Amniotic epithelial cell (primary cell): ENCODE measurements at regions not wholly inside any gene's neighbourhood (a gene's known extent, or its start where the extent isn't known, plus 50 kb on each side); places are given as distances from the start of the nearest gene placed in this dataset.
"Not testable (repeated sequence)": the region's sequence is repeated elsewhere in the genome, so short reads cannot be mapped to it uniquely, and the experiment has no call there.

Experiments
- DNase-seq: peaks from one replicate; pipeline ENCODE4 v3.0.0-alpha.2; 2010; ENCODE audit warnings: low read depth

DNA sequence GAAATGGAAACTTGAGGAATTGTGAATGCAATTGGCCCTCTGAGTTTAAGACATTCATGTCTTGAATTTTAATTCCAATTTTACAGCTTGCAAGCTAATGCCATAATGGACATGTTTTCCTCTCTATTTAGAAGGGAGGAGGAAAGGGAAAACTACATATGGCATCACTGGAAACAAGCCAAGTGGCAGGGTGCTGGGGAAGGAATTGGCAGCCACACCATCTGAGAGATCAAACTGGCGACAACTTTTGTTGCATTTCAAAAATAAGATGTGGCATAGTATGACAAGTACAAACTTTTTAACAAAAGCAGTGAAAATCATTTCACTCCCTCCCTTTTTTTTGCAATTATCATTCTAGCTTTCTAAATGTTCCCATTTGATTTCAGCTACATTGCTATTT is 615.6 kb downstream of the CENPC start:
- DNase-seq: no peak

DNA sequence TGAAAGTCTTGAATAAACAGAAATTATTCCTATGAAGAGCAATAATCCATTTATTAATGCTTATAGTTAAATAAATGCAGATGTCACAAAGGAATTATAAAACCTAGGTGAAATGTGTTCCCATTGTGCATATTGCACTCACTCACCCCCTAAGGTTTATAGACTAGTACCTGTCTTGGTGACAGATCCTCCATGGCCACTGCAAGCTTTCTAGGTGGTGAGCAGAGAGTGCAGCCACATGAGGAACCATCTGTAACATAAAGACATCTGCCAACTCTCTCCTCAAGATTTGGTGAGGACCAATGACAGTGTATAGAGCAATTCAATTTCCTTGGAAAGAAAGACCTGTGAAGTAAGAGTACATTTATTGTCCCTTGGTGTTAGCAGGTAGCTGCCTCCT is 616.4 kb downstream of the CENPC start:
- not testable (repeated sequence) for DNase-seq

DNA sequence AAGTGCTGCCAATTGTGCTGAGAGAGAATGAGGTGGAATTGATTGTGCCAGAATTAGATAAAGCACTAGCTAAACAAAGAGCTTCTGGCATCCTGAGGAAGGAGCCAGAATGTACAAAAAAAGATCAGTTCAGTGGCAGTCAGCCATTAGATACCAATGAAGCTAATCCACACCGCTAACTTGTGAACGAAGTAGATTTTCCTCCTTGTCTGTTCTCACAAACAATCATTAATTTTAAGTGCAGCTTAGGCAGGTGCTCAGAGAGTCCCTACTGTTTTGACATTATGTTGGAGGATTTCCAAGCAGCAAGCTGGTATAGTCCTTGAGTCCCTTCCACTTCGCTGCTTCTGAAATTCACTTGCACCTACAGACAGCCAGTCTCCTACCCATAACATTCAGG is 617.4 kb downstream of the CENPC start:
- no peak for DNase-seq

DNA sequence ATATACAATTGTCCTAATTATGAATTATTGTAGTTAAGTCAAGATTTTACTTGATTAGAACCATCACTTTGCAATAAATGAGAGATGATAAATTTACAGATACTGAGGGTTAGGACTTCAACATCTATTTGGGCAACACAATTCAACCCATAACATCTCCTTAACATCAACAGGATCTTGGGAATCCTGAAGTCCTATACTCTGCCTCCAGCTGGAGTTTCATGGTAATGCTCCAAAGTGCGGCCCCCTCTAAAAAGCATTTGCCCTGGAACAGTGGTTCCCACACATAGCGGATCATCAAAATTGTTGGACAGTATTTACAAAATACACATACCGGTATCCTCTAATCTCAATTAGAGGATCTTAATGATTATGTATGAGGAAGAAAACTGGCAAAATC is 618.6 kb downstream of the CENPC start:
- DNase-seq: no peak

DNA sequence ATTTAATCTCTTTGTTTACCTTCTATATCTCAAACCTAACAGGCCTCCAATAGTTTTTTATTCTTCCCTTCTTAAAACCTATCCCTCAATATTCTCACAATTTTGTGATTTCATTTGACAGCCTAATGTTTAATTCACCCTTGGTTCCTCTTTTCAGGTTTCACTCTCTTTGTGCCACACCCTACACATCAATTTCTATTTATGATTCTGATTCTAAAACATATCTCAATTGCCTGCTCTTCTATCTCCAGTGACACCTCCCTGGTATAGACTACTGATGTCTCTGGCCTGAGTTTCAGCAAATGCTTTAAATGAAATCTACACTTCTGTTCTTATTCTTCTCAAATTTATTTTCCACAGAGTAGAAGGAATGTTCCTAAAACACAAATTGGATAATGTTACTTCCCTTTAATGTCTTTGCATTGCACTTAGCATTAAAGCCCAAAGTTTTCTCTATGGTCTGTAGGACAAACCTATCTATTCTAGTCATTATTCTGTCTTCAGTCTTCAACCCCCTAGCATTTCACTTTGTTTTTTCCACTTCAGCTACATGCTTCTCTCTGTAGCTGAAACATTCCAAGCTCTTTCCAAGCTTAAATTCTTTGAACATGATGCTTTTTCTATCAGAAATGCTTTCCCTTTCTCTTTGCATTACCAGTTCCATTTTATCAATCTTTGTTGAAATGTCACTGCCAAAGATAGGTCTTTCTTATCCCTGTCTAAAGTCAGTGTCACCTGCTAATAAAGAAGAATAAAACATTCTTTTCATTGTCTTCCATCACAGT is 622.0 kb downstream of the CENPC start:
- DNase-seq: no peak

DNA sequence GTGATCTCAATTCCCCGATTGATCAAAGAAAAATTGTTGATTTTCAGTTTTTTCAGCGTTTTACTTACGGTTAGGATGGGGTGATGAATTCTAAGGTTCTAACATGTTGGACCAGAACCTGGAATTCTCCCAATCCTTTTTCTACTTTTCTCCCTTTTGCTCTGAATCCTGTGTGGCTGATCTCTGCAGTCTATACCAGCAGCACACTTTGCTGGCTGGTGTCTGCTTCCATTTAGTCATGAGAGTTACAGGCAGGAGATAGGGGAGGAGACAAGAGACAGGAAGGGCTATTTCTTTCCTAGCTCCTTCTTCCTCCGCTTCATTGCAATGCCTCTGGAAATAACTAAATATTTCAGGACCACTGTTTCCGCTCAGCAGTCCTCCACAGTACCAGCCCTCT is 623.9 kb downstream of the CENPC start:
- no peak for DNase-seq

DNA sequence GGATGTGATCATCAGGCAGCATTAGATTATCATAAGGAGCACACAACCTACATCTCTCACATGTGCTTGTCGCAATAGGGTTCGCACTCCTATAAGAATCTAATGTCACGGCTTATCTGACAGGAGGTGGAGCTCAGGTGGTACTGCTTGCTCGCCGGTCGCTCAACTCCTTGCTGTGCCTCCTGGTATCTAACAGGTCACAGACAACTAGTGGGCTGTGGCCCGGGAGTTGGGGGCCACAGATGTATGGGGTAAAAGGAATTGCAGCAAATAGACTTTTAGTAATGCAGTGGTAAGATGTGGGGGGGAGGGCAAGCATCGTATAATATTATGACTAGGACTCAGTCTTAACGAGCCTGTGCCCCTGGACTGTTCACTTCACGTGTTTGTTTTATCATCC is 624.8 kb downstream of the CENPC start:
- DNase-seq: no peak

DNA sequence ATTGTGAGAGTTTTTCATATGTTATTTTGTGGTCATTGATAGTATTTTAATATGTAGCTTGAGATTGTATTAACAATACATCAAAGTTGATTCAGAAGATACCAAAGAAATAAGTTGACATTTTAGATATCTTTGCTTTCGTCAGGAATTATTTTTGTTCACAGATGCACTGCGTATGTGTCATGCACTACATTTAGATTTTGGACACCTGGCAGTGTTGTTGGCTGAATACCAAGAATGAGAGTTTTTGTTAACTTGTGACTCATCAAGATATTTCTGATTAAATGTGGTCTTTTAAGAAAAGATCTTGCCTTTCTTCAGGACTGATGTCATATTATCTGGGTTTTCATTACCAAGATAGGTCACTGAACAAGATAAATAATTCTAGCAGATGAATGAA is 633.4 kb downstream of the CENPC start:
- peak; percentile 73 for DNase-seq

DNA sequence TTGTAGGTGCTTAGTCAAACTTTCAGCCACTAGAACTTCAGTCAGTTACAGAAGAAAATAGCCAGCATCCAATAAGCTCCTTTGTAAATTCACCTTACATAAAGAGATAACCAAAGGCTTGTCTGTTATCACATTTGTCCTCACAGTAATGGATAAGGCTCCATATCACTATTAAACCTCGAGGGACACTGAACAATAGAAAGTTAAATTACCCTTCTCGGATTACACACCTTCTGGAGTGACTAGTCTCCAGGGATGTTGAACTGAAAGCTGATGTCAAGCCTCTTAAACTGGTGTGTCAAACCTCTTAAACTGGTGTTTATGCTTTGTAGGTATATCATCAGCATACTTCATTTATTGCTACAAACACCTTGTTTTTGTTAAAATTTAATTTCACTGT is 639.0 kb downstream of the CENPC start:
- no peak for DNase-seq

DNA sequence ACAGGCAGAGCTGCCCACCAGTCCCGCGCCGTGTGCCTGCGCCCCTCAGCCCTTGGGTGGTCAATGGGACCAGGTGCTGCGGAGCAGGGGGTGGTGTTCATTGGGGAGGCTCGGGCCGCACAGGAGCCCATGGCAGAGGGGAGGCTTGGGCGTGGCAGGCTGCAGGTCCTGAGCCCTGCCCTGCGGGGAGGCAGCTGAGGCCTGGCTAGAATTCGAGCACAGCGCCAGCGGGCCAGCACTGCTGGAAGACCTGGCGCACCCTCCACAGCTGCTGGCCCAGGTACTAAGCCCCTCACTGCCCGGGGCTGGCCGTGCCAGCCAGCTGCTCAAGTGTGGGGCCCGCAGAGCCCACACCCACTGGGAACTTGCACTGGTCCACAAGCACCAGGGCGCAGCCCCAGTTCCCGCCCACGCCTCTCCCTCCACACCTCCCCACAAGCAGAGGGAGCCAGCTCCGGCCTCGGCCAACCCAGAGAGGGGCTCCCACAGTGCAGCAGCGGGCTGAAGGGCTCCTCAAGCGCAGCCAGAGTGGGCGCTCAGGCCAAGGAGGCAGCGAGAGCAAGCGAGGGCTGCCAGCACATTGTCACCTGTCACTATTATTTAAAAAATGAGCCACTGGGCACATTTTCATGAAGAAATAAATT is 645.8 kb downstream of the CENPC start:
- no peak for DNase-seq

DNA sequence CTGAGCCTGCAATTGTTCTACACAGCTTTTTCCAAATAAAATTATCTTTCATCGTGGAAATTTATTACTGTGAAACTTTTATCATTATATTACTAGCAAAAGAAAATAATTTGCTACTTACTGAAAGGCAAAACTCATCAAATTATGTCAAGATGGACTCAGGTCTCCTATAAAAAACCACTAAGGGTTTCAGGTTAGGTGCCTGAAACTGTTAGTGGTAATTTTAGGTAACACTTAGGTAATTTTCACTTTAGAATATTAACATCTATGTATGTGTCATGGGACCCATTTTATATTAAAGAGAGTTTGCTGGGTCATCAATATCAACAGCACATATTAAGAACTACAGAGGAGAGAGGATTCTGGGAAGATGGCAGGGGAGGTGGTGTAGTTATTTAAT is 651.5 kb downstream of the CENPC start:
- no peak for DNase-seq

DNA sequence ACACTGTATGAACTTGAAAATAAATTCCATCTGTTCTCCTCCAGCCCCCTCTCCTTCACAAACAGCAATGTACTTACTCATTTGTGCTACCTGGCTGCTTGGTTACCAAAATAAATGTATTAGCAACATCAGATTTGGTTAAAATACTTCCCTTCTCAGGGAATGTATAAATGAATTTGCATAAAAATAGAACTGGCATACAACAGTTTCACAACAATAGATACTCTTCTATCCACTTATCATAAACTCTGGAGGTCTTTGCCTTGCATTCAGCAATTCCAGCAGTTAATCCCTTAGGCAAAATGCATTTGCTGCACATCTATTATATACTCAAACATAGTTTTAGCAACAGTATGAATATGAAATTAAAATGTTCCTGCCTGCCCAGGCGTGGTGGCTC is 658.2 kb downstream of the CENPC start:
- DNase-seq: no peak

DNA sequence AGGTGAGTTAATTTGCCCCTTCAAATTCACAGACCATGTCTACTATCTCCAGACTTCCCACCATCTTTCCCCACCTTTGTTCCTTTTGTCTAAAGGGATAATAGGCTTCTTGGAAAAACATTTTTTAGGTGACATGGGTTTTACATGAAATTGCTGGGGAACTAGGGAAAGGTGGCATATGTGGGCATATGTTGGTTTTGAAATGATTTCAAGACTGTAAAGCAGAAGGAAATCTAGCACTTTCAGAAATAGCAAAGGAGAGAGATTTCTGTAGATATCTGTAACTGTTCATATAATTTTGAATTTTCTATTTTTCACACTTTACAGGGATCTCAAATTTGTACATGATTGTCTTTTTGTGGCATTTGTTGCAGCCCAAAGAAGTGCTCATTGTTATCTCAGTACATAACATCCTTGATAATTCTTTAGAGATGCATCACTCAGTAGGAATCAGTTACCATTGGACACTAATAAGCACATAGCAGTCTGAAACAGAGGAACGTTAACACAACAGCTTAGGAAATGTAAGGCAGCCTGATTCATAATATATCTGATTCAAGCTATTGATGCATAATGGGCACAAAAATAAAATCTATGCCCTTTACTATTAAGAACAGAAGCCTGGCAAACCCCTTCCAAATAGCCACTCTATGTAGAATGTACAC is 659.7 kb downstream of the CENPC start:
- peak; percentile 54 for DNase-seq

DNA sequence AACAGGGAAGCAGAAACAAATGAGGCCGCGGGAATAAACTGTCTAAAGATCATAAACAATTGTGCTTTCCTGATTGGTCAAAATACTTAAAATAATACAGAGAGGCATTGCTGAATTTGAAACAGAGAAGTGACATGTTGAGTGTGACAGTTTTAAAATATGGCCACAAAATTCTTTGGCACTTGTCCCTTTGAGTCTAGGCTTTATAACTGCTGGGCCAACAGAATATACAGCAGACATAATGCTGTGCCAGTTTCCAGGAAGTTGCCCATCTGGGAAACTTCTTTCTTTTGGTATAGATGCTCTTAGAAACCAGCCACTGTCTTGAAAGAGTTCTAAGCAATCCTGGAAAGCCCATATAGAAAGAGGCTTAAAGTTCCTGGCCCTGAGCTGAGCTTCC is 668.4 kb downstream of the CENPC start:
- no peak for DNase-seq

DNA sequence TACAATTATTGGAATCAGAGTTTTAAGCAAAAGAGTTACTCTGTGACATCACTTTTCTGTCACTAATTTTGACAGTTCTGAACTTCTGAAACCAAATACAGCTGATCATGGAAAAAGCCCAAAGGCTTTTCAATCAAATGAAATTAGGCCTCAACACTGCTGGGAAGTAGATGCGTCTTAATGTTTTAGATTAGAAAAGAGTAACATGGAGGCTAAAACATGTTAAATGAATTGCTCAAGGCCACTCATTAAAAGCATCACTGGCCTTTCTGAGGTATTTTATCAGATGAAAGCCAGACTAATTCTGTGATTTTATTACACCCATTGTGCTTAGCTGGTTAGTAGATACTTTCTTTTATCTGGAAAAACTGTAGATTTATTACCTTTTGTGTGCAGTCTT is 672.6 kb downstream of the CENPC start:
- no peak for DNase-seq

DNA sequence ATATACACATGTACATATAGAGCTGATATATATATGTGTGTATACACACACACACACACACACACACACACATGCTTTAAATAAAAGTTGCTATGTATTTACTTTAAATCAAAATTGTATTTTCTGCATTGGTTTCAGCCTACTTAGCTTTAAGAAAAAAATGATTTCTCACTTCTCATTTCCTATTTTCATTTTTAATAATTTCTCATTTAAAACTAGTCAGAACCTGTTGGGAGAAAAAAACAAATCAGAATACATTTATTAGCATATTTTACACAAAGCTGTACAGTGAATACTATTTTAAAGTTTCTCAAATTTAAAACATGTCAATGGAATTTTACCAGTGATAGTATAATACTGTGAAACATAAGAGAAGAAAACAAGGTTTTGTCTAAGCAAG is 681.8 kb downstream of the CENPC start:
- no peak for DNase-seq

DNA sequence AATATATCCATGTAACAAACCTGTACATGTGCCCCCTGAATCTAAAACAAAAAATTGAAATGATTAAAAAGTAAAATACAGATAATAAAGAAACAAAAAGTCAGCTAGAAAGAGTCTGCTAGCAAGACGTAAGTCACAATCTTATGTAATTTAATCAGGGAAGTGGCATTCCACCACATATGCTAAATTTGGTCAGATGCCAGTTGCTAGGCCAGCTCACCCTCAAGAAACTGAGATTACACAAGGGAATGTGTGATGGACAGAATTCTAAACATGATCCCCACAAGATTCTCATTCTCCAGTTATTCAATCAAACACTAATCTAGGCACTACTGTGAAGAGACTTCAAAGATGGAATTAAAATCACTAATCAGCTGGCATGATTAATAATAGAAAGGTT is 689.3 kb downstream of the CENPC start:
- peak; percentile 38 for DNase-seq

DNA sequence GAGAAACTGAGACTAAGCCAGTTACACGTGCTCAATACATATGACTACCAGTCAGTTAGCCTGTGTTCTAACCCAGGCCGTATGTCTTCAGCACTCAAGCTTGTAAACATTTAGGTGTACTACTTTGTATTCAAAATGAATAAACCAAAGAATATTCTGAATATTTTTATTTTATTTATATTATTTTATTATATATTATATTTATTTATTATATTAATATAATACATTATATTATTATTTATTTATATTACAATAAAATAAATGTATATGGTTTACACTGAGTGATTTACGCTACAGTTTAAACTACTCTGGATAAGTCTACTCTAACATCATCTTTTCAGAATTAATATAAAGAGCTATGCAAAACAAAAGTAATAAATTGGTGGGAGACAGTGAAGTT is 691.5 kb downstream of the CENPC start:
- DNase-seq: no peak

DNA sequence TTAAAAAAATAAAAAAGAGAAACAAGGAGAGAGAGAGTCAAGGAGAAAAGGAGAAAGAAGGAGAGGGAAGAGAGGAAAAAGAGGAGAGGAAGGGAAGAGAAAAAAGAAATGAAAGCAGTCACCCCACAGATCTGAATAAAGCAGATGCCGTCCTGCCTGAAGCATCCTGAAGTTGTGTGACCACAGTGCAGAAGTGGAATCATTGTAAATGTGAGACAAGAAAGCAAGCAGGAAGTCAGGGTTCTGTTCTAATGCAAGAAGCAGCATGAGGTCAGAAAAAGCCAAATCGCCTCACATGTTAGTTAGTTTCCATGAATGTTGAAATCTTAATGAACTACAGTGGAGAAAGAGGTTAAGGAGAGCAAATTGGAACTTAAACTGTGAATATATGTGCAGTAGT is 692.5 kb downstream of the CENPC start:
- peak; percentile 6 for DNase-seq

DNA sequence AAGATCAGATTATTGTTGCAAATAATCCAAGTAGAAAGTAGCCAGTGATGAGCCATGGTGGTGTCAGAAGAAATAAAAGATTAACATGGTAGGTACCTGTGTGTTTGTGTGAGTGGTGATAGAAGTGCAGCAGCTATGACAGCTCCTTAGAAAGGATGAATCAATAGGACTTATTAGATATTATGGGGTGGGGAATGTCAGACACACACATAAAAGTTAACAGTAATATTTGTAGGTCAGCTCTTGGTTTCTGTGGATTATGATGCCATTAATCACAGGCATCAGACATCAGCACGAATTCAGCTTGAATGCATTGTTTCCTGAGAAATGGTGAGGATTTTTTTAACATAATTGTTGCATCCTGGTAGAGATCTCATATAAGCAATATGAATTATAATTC is 695.7 kb downstream of the CENPC start:
- DNase-seq: no peak

DNA sequence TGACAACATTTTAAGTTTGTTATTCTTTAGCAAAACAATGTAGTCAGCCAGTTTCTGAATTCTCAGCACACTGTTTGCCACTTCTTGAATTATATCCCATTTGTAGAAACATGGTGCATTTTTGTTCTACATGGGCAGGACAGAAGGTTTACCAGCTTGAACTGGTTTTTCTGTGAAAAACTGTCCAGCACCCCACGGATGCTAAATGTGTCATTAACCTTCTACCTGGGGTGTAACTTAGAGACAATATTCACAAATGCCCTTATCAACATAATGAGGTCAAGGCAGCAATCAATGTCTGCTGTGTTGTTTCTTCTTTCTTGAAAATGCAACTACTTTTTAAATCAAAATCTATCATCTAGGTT is 702.6 kb downstream of the CENPC start:
- DNase-seq: no peak

DNA sequence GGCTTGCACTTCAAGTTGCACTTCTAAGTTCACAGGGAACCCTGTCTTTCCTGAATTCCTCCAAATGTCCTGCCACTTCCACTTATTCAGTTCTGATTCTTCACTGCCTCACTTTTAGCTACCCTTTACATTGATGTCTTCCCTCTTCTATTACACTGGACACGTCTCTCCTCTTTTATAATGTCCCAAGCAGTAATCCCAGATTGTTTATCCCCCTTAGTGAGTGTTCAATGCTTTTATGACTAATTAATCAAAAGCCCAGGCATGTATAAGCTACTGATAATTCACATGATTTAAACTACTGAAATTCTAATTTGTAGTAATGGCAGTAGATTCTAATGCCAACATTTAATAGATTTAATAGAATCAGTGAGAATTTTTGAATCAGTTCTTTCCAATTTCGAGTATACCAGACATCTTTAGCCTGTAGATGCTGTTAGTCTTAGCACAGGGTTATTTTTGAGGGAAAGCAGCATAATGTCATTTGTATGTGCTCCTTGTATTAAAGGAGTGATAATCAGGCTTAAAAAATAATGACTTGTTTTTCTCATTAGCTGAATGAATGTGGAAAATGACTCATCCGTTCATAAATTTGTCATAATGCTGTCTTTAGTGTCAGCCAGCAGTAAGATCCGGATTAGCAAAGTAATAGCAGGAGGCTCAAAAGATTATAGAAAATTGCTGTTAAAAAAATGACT is 703.1 kb downstream of the CENPC start:
- DNase-seq: no peak

DNA sequence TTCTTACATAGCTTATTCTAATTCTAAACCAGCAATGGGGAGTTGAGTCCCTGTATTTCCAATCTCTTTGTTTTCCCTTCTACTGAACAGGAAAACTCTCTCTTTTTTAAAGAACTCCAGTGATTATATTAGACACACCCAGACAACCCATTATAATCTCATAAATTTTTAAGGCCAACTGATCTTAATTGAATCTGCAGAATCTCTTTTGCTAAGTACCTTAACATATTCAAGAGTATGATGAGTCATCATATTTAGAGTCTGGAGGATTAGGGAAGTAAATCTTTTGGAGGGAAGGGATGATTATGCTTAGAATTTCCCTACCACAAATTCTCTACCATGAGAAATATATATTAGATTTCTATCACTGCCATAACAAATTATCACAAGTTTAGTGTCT is 705.1 kb downstream of the CENPC start:
- DNase-seq: peak; percentile 1
